HepG2 (cell line): ENCODE measurements at regions not wholly inside any gene's neighbourhood (a gene's known extent, or its start where the extent isn't known, plus 50 kb on each side); places are given as distances from the start of the nearest gene placed in this dataset.

Experiments used
- ATAC-seq: fragments of 200-7000 bp; cut with Tn5 transposase; 3 replicates; pipeline ENCODE4 v1.9.1; 2020; ENCODE audit warnings: mild to moderate bottlenecking, moderate library complexity
- BruUV-seq: library from RNA; stranded (reverse); fragments of 400-500 nt; replicated peaks from 2 replicates; lab custom pipeline; 2021; lab: Mats Ljungman, UMichigan
- CTCF ChIA-PET: fragments of 300-600 bp; formaldehyde crosslinking; extraction: SDS; loops from one replicate; lab custom pipeline; 2021; ENCODE audit warnings: low total read pairs, inconsistent platforms, low intra/inter-chr PET ratio; lab: Yijun Ruan, JAX
- POLR2A ChIA-PET: fragments of 350-600 bp; sonication (Branson Sonifier 250); formaldehyde crosslinking; loops from one replicate; lab custom pipeline; 2020; ENCODE audit warnings: antibody characterized with exemption, inconsistent platforms; lab: Yijun Ruan, JAX
- DNase-seq: peaks from one replicate; pipeline ENCODE4 v3.0.0-alpha.2; 2015; ENCODE audit warnings: low spot score
- FAIRE-seq: peaks from 3 replicates; lab custom pipeline; 2011; peaks lifted over from hg19 to GRCh38; lab: Jason Lieb, UNC
- H2AFZ ChIP-seq: one replicate; pipeline ENCODE4 v1.6.1; 2011; ENCODE audit warnings: low read length, inconsistent platforms
- H3K27ac ChIP-seq: fragments of 300-600 bp; 3 replicates; pipeline ENCODE4 v1.8.0; 2011; ENCODE audit warnings: mixed run types, mild to moderate bottlenecking, mixed read lengths, low read length, inconsistent platforms; ENCODE audit not compliant: insufficient read depth; ENCODE audit errors: extremely low read length
- H3K27me3 ChIP-seq, 2 experiments: fragments of 200-600 bp in 1 of 2; 2 replicates in 1 of 2; 3 replicates in 1 of 2; pipeline versions ENCODE4 v1.6.0 to v1.8.0; 2011; ENCODE audit warnings: low read length in 2 of 2, mild to moderate bottlenecking in 2 of 2, moderate library complexity in 2 of 2, inconsistent platforms in 1 of 2; ENCODE audit not compliant: insufficient read depth in 2 of 2, control insufficient read depth in 1 of 2
- H3K36me3 ChIP-seq, 2 experiments: fragments of 200-600 bp in 1 of 2; replicated peaks in 1 of 2; 2 replicates in 1 of 2; 3 replicates in 1 of 2; pipeline versions ENCODE4 v1.5.1 to v1.8.0; 2011; ENCODE audit warnings: low read length in 2 of 2, inconsistent platforms in 1 of 2; ENCODE audit not compliant: insufficient read depth in 2 of 2, control insufficient read depth in 1 of 2
- H3K4me1 ChIP-seq: 2 replicates; pipeline ENCODE4 v1.5.1; 2012; ENCODE audit warnings: low read length, inconsistent platforms; ENCODE audit not compliant: insufficient read depth
- H3K4me2 ChIP-seq: 2 replicates; pipeline ENCODE4 v1.6.0; 2011; ENCODE audit warnings: low read depth, low read length, inconsistent platforms
- H3K4me3 ChIP-seq, 3 experiments: fragments of 200-600 bp in 1 of 3; sonication (generic), shearing (Covaris generic) in 1 of 3; replicated peaks in 1 of 3; 2 replicates each; pipeline ENCODE4 v1.5.1; 2011 to 2016; ENCODE audit warnings: low read length in 3 of 3, inconsistent platforms in 2 of 3, low read depth in 2 of 3, mild to moderate bottlenecking in 2 of 3, control low read depth in 1 of 3, mixed read lengths in 1 of 3; ENCODE audit not compliant: insufficient read depth in 1 of 3
- H3K79me2 ChIP-seq: one replicate; pipeline ENCODE4 v1.6.1; 2011; ENCODE audit warnings: low read length, inconsistent platforms; ENCODE audit not compliant: insufficient read depth
- H3K9ac ChIP-seq: 2 replicates; pipeline ENCODE4 v1.6.0; 2011; ENCODE audit warnings: mild to moderate bottlenecking, low read depth, low read length, inconsistent platforms; ENCODE audit not compliant: insufficient read depth
- H3K9me3 ChIP-seq: 2 replicates; pipeline ENCODE4 v1.5.1; 2012; ENCODE audit warnings: mild to moderate bottlenecking, low read length
- H4K20me1 ChIP-seq: 2 replicates; pipeline ENCODE4 v1.6.0; 2011; ENCODE audit warnings: inconsistent platforms, mild to moderate bottlenecking, low read length, moderate library complexity; ENCODE audit not compliant: insufficient read depth
- MEIS2 ChIP-seq: sonication (generic); formaldehyde crosslinking; IDR thresholded peaks from 2 replicates; pipeline ENCODE4 v1.9.0; 2021; ENCODE audit warnings: mild to moderate bottlenecking, missing genetic modification reagents
- NFKB2 ChIP-seq: sonication (generic); formaldehyde crosslinking; IDR thresholded peaks from 2 replicates; pipeline ENCODE4 v1.4.0; 2020; ENCODE audit warnings: missing genetic modification reagents, borderline replicate concordance
- PLRG1 ChIP-seq: fragments of 450-650 bp; conservative IDR thresholded peaks from 2 replicates; pipeline ENCODE4 v1.6.1; 2016
- SIN3B ChIP-seq: fragments of 150-350 bp; IDR thresholded peaks from 2 replicates; pipeline ENCODE4 v1.6.1; 2014; ENCODE audit warnings: low read length
- WGBS: methylation state at CpG from one replicate; pipeline ENCODE4 v1.1.6; 2017; ENCODE audit warnings: low lambda C conversion rate; 5-methylcytosine and 5-hydroxymethylcytosine counted together
- in situ Hi-C: cut with HindIII; loops from 2 replicates; pipeline ENCODE4 v1.10.0; 2017; ENCODE audit warnings: low pct_unique_long_range_greater_than_20kb; ENCODE audit not compliant: extremely low pct_ligation_motif_present
- intact Hi-C: fragments of 100-400 bp; cut with micrococcal nuclease; formaldehyde crosslinking; loops from one replicate; pipeline ENCODE4 v1.10.0; 2022; ENCODE audit not compliant: unreplicated experiment
- TF ChIP-seq, protein P1 (sequence below): sonication (generic); formaldehyde crosslinking; IDR thresholded peaks from 2 replicates; pipeline ENCODE4 v1.5.1; 2020; ENCODE audit warnings: mild to moderate bottlenecking, missing genetic modification reagents, borderline replicate concordance
- TF ChIP-seq, protein P2 (sequence below), 2 experiments: fragments of 450-650 bp in 1 of 2; sonication (generic) in 1 of 2; formaldehyde crosslinking in 1 of 2; IDR thresholded peaks; 2 replicates each; pipeline versions ENCODE4 v1.6.1 to v1.8.0; 2016 to 2022; ENCODE audit warnings: antibody characterized with exemption in 1 of 2, mild to moderate bottlenecking in 1 of 2, missing genetic modification reagents in 1 of 2
- TF ChIP-seq, protein P3 (sequence below): sonication (generic); formaldehyde crosslinking; conservative IDR thresholded peaks from 2 replicates; pipeline ENCODE4 v1.4.0; 2020; ENCODE audit warnings: missing genetic modification reagents
- TF ChIP-seq, protein P4 (sequence below): sonication (generic); formaldehyde crosslinking; conservative IDR thresholded peaks from 2 replicates; pipeline ENCODE4 v1.4.0; 2020; ENCODE audit warnings: missing genetic modification reagents

DNA sequence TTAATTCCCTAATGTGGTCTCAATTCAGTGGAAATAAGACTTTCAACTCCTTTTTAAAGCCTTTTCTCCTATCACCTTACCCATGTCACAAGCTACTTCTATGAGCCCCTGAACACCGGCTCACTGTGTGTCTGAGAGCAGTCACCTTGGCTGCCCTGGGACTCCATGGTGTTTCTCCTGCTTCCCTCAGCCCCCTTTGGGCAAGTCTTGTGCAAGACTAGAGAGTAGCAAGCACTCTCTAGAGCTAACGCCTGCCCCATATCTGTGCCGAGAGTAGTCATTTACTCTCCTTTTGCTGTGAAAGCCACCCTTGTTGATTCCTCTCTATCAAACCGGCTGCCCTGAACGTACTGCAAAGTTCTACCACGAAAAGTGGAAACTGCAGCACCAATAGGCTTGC, 77.9 kb upstream of the DAB2 start:
- Histone ChIP-seq H3K79me2 (no peaks in the 10 kb centered on the region), H3K36me3 (no peaks in the 10 kb centered on the region), H3K27me3 (no peaks in the 10 kb centered on the region; a peak in 2 of 5 replicates), H3K9ac (no peak overlapping the region), H3K27ac (no peak overlapping the region), H3K4me2 (no peak overlapping the region), H3K4me1 (no peaks in the 10 kb centered on the region), H3K4me3 (no peak overlapping the region), H3K9me3 (no peaks in the 10 kb centered on the region), H2AFZ (no peak overlapping the region), H4K20me1 (no peaks in the 10 kb centered on the region)
- TF ChIP-seq, protein P1, sequence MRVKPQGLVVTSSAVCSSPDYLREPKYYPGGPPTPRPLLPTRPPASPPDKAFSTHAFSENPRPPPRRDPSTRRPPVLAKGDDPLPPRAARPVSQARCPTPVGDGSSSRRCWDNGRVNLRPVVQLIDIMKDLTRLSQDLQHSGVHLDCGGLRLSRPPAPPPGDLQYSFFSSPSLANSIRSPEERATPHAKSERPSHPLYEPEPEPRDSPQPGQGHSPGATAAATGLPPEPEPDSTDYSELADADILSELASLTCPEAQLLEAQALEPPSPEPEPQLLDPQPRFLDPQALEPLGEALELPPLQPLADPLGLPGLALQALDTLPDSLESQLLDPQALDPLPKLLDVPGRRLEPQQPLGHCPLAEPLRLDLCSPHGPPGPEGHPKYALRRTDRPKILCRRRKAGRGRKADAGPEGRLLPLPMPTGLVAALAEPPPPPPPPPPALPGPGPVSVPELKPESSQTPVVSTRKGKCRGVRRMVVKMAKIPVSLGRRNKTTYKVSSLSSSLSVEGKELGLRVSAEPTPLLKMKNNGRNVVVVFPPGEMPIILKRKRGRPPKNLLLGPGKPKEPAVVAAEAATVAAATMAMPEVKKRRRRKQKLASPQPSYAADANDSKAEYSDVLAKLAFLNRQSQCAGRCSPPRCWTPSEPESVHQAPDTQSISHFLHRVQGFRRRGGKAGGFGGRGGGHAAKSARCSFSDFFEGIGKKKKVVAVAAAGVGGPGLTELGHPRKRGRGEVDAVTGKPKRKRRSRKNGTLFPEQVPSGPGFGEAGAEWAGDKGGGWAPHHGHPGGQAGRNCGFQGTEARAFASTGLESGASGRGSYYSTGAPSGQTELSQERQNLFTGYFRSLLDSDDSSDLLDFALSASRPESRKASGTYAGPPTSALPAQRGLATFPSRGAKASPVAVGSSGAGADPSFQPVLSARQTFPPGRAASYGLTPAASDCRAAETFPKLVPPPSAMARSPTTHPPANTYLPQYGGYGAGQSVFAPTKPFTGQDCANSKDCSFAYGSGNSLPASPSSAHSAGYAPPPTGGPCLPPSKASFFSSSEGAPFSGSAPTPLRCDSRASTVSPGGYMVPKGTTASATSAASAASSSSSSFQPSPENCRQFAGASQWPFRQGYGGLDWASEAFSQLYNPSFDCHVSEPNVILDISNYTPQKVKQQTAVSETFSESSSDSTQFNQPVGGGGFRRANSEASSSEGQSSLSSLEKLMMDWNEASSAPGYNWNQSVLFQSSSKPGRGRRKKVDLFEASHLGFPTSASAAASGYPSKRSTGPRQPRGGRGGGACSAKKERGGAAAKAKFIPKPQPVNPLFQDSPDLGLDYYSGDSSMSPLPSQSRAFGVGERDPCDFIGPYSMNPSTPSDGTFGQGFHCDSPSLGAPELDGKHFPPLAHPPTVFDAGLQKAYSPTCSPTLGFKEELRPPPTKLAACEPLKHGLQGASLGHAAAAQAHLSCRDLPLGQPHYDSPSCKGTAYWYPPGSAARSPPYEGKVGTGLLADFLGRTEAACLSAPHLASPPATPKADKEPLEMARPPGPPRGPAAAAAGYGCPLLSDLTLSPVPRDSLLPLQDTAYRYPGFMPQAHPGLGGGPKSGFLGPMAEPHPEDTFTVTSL (CRISPR knock-in tag): no peak
- TF ChIP-seq, protein P2, sequence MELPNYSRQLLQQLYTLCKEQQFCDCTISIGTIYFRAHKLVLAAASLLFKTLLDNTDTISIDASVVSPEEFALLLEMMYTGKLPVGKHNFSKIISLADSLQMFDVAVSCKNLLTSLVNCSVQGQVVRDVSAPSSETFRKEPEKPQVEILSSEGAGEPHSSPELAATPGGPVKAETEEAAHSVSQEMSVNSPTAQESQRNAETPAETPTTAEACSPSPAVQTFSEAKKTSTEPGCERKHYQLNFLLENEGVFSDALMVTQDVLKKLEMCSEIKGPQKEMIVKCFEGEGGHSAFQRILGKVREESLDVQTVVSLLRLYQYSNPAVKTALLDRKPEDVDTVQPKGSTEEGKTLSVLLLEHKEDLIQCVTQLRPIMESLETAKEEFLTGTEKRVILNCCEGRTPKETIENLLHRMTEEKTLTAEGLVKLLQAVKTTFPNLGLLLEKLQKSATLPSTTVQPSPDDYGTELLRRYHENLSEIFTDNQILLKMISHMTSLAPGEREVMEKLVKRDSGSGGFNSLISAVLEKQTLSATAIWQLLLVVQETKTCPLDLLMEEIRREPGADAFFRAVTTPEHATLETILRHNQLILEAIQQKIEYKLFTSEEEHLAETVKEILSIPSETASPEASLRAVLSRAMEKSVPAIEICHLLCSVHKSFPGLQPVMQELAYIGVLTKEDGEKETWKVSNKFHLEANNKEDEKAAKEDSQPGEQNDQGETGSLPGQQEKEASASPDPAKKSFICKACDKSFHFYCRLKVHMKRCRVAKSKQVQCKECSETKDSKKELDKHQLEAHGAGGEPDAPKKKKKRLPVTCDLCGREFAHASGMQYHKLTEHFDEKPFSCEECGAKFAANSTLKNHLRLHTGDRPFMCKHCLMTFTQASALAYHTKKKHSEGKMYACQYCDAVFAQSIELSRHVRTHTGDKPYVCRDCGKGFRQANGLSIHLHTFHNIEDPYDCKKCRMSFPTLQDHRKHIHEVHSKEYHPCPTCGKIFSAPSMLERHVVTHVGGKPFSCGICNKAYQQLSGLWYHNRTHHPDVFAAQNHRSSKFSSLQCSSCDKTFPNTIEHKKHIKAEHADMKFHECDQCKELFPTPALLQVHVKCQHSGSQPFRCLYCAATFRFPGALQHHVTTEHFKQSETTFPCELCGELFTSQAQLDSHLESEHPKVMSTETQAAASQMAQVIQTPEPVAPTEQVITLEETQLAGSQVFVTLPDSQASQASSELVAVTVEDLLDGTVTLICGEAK (IDR thresholded peaks at IDR 0.05): no peak
- TF ChIP-seq, protein P2 (CRISPR knock-in tag; IDR thresholded peaks at IDR 0.05): no peak
- no peak for TF ChIP-seq PLRG1
- TF ChIP-seq, protein P3, sequence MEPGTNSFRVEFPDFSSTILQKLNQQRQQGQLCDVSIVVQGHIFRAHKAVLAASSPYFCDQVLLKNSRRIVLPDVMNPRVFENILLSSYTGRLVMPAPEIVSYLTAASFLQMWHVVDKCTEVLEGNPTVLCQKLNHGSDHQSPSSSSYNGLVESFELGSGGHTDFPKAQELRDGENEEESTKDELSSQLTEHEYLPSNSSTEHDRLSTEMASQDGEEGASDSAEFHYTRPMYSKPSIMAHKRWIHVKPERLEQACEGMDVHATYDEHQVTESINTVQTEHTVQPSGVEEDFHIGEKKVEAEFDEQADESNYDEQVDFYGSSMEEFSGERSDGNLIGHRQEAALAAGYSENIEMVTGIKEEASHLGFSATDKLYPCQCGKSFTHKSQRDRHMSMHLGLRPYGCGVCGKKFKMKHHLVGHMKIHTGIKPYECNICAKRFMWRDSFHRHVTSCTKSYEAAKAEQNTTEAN (CRISPR knock-in tag): no peak
- TF ChIP-seq MEIS2: no peak
- no peak for TF ChIP-seq SIN3B
- TF ChIP-seq NFKB2 (CRISPR knock-in tag): no peak
- TF ChIP-seq, protein P4, sequence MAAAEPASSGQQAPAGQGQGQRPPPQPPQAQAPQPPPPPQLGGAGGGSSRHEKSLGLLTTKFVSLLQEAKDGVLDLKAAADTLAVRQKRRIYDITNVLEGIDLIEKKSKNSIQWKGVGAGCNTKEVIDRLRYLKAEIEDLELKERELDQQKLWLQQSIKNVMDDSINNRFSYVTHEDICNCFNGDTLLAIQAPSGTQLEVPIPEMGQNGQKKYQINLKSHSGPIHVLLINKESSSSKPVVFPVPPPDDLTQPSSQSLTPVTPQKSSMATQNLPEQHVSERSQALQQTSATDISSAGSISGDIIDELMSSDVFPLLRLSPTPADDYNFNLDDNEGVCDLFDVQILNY (CRISPR knock-in tag): no peak
- no peak for ATAC-seq
- DNase-seq: no peak
- FAIRE-seq: no peak
- POLR2A ChIA-PET: no interaction called here
- CTCF ChIA-PET: no interaction called here
- BruUV-seq: no TSS peak
- intact Hi-C loops: no loop called here
- in situ Hi-C loops: no loop called here
- WGBS: 61% methylated on average over 6 of the region's 6 CpGs
